Osteocyte (in vitro differentiated cells): ENCODE measurements at regions not wholly inside any gene's neighbourhood (a gene's known extent, or its start where the extent isn't known, plus 50 kb on each side); places are given as distances from the start of the nearest gene placed in this dataset.

Experiments
- DNase-seq: peaks from one replicate; pipeline ENCODE4 v3.0.0; 2021; ENCODE audit warnings: mixed read lengths; ENCODE audit not compliant: unreplicated experiment; ENCODE audit errors: extremely low spot score
- H3K27ac Mint-ChIP-seq: one replicate; pipeline ENCODE4 v1.8.0; 2021; ENCODE audit warnings: mild to moderate bottlenecking, mixed read lengths; ENCODE audit not compliant: unreplicated experiment
- H3K27me3 Mint-ChIP-seq: one replicate; pipeline ENCODE4 v1.8.0; 2021; ENCODE audit warnings: mixed read lengths; ENCODE audit not compliant: unreplicated experiment
- H3K36me3 Mint-ChIP-seq: one replicate; pipeline ENCODE4 v1.8.0; 2021; ENCODE audit warnings: mixed read lengths; ENCODE audit not compliant: unreplicated experiment
- H3K4me1 Mint-ChIP-seq: one replicate; pipeline ENCODE4 v1.8.0; 2021; ENCODE audit warnings: mixed read lengths; ENCODE audit not compliant: unreplicated experiment
- H3K4me3 Mint-ChIP-seq: one replicate; pipeline ENCODE4 v1.8.0; 2021; ENCODE audit warnings: mild to moderate bottlenecking, moderate library complexity, mixed read lengths; ENCODE audit not compliant: unreplicated experiment
- H3K9me3 Mint-ChIP-seq: one replicate; pipeline ENCODE4 v1.8.0; 2021; ENCODE audit warnings: mixed read lengths; ENCODE audit not compliant: unreplicated experiment
- TF ChIP-seq, protein P1 (sequence below): fragments of 200-600 bp; sonication (generic); IDR thresholded peaks from 2 replicates; pipeline ENCODE4 v1.5.0; 2021; ENCODE audit warnings: antibody characterized with exemption, mild to moderate bottlenecking, moderate library complexity

DNA sequence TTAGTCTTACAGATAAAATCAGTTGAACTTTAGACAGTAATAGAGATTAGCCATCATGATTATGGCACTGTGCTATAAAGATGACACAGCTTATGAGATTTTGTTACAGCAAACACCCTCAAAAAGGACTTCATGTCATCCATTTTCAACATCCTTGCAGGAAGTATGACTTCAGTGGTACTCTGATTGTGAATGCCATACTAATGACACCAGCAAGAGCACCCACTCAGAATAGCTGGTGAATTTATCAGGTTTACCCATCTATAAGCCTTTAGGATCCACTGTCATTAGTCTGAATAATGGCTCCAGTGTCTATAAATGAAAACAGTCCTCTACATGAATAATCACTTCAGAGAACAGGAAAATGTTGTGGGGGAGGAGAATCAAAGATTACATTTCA lies 615.2 kb downstream of the RPS29 start:
- no peak for DNase-seq
- H3K36me3 Mint-ChIP-seq = no peaks in the 10 kb centered on the region
- H3K9me3 Mint-ChIP-seq = no peaks in the 10 kb centered on the region
- no peaks in the 10 kb centered on the region for H3K4me1 Mint-ChIP-seq
- H3K27ac Mint-ChIP-seq = no peak overlapping the region
- no peak overlapping the region for H3K4me3 Mint-ChIP-seq
- TF ChIP-seq, protein P1, sequence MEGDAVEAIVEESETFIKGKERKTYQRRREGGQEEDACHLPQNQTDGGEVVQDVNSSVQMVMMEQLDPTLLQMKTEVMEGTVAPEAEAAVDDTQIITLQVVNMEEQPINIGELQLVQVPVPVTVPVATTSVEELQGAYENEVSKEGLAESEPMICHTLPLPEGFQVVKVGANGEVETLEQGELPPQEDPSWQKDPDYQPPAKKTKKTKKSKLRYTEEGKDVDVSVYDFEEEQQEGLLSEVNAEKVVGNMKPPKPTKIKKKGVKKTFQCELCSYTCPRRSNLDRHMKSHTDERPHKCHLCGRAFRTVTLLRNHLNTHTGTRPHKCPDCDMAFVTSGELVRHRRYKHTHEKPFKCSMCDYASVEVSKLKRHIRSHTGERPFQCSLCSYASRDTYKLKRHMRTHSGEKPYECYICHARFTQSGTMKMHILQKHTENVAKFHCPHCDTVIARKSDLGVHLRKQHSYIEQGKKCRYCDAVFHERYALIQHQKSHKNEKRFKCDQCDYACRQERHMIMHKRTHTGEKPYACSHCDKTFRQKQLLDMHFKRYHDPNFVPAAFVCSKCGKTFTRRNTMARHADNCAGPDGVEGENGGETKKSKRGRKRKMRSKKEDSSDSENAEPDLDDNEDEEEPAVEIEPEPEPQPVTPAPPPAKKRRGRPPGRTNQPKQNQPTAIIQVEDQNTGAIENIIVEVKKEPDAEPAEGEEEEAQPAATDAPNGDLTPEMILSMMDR = no peak
- no peaks in the 10 kb centered on the region for H3K27me3 Mint-ChIP-seq

DNA sequence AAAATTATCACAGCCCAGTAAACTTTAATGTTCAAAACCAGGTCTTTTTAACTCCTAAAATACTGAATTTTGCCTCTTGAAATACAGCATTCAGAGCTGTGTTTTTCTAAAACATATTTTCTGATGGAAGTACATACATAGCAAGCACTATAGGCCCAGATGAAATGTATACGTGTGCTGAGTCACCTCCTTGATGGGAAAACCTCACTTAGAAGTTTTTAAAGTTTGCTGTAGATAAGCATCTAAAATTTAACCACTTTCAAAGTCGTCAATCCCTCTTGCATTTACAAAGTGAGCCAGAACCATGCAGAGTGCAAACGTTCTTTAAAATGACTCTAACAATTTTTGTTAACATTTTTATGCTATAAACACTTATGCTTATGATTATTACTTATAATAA lies 618.8 kb downstream of the RPS29 start:
- Mint-ChIP-seq H3K4me3 (no peak overlapping the region), H3K27me3 (no peaks in the 10 kb centered on the region), H3K36me3 (no peaks in the 10 kb centered on the region), H3K9me3 (no peaks in the 10 kb centered on the region), H3K4me1 (no peaks in the 10 kb centered on the region), H3K27ac (no peak overlapping the region)
- no peak for DNase-seq
- TF ChIP-seq, protein P1 = no peak

DNA sequence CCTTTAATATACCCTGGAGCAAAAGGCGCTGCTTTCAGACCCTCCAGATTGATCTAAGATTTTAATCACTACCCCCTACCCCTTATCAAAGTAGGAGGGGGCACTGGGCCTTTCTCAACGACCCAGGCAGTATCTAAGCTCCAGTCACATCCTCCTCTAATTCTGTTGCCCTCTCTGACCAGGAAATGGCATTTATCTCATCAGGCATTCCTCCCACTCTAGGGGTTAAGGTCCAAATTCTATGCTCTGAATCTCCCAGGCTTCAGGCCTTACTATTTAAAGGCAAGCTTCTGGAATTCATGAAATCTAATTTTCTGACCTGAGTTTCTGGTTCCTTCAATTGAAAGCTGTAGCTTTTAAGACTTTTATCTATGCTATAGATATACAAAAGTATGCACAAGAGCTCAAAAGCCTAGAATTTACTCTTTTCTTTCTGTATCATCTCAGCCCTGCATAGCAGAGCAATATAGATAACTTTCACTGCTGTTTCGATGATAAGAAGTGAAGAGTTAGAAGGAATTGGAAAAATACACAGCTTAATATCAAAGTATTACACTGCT lies 622.9 kb downstream of the RPS29 start:
- no peaks in the 10 kb centered on the region for H3K4me1 Mint-ChIP-seq

DNA sequence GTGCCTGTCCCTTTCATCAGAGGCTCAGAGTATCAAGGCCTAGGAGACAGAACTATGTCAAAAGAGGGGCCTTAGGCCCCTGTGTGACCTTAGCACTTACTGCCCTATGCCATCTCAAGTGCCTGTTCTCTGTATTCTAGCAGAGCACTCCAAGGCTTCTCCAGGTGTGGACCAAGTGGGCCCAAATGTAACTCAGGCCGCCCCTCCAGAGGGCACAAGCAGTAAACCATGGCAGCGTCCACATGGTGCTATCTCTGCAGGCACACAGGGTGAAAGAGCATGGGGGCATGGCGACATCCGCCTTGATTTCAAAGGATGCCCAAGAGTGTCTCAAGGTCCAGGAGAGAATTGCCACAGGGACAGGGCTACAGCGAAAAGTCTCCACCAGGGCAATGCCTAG lies 628.7 kb downstream of the RPS29 start:
- no peak overlapping the region for H3K27ac Mint-ChIP-seq
- TF ChIP-seq, protein P1 = no peak
- H3K27me3 Mint-ChIP-seq = no peaks in the 10 kb centered on the region
- DNase-seq = no peak
- no peak overlapping the region for H3K4me3 Mint-ChIP-seq
- H3K9me3 Mint-ChIP-seq = peaks cover 6% of the 10 kb centered on the region
- no peaks in the 10 kb centered on the region for H3K4me1 Mint-ChIP-seq
- H3K36me3 Mint-ChIP-seq = no peaks in the 10 kb centered on the region

More for the DNA sequence above, 622.9 kb downstream of the RPS29 start:
- Mint-ChIP-seq H3K27me3 (no peaks in the 10 kb centered on the region), H3K36me3 (no peaks in the 10 kb centered on the region), H3K27ac (no peak overlapping the region), H3K4me3 (no peak overlapping the region), H3K9me3 (no peaks in the 10 kb centered on the region)
- DNase-seq = no peak
- TF ChIP-seq, protein P1 = no peak

DNA sequence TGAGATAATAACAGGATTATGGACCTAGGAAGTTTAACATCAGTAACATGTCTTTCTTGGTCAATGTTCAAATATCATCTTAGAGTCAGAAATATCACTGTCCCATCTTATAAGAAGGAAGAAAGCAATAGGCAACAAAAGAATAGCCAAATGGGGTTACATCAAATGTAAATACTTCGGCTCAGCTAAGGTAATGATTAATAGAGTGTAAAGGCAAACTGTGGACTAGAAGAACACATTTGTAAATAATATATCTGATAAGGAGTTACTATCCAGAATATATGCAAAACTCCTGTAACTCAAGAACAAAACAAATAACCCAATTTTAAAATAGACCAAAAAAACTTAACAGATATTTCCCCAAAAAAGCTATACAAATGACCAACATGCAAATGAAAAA lies 630.3 kb downstream of the RPS29 start:
- Mint-ChIP-seq H3K4me1 (no peaks in the 10 kb centered on the region), H3K27ac (no peak overlapping the region), H3K27me3 (no peaks in the 10 kb centered on the region), H3K4me3 (no peak overlapping the region), H3K36me3 (no peaks in the 10 kb centered on the region), H3K9me3 (peaks cover 6% of the 10 kb centered on the region)
- DNase-seq = no peak
- TF ChIP-seq, protein P1 = no peak
